ENCODE measurements at regions not wholly inside any gene's neighbourhood (a gene's known extent, or its start where the extent isn't known, plus 50 kb on each side); places are given as distances from the start of the nearest gene placed in this dataset.
A peak's percentile ranks its signal among the peaks of the same experiment; 100 is the strongest.

- peak; percentile 71 for DNase-seq
These were observed 551.2 kb downstream of the QKI start for GRCh38 chr6:163965426-163966348.

GRCh38 chr6:163964789-163965188, 550.3 kb downstream of the QKI start:
- DNase-seq, result no peak

GRCh38 chr6:163963205-163964120, 548.9 kb downstream of the QKI start:
- no peak for DNase-seq

- no peak for DNase-seq
These were observed 548.2 kb downstream of the QKI start for GRCh38 chr6:163962627-163963117.

GRCh38 chr6:163960128-163960527, 545.6 kb downstream of the QKI start:
- DNase-seq, result no peak

- DNase-seq, result peak; percentile 85
These were observed 544.1 kb downstream of the QKI start for GRCh38 chr6:163958646-163959045.

- peak; percentile 78 for DNase-seq
These were observed 542.3 kb downstream of the QKI start for GRCh38 chr6:163956571-163957407.

GRCh38 chr6:163955756-163956155, 541.2 kb downstream of the QKI start:
- DNase-seq, result no peak

GRCh38 chr6:163955096-163955495, 540.6 kb downstream of the QKI start:
- peak; percentile 89 for DNase-seq

- DNase-seq, result no peak
These were observed 539.7 kb downstream of the QKI start for GRCh38 chr6:163954088-163954775.

GRCh38 chr6:163952005-163952404, 537.5 kb downstream of the QKI start:
- no peak for DNase-seq

- peak; percentile 9 for DNase-seq
These were observed 536.8 kb downstream of the QKI start for GRCh38 chr6:163951326-163951725.

GRCh38 chr6:163950159-163950558, 535.6 kb downstream of the QKI start:
- peak; percentile 64 for DNase-seq

GRCh38 chr6:163949431-163949830, 534.9 kb downstream of the QKI start:
- DNase-seq, result peak; percentile 22

- no peak for DNase-seq
These were observed 533.7 kb downstream of the QKI start for GRCh38 chr6:163948250-163948649.

- no peak for DNase-seq
These were observed 532.8 kb downstream of the QKI start for GRCh38 chr6:163947276-163947675.

- no peak for DNase-seq
These were observed 531.9 kb downstream of the QKI start for GRCh38 chr6:163946437-163946836.

GRCh38 chr6:163945808-163946207, 531.3 kb downstream of the QKI start:
- no peak for DNase-seq

GRCh38 chr6:163944897-163945296, 530.4 kb downstream of the QKI start:
- no peak for DNase-seq

- DNase-seq, result peak; percentile 39
These were observed 529.3 kb downstream of the QKI start for GRCh38 chr6:163943607-163944385.

- no peak for DNase-seq
These were observed 528.3 kb downstream of the QKI start for GRCh38 chr6:163942790-163943189.
